Head of caudate nucleus (tissue), 42 donors: ENCODE measurements at regions not wholly inside any gene's neighbourhood (a gene's known extent, or its start where the extent isn't known, plus 50 kb on each side); places are given as distances from the start of the nearest gene placed in this dataset.

Experiments used
- DNase-seq, 42 donors: peaks; one replicate each; pipeline versions ENCODE4 v3.0.0 to v3.0.0-alpha.2; 2020 to 2021; ENCODE audit warnings: mixed read lengths in 7 of 42
- intact Hi-C: fragments of 100-400 bp; cut with DNase I; formaldehyde crosslinking; loops from one replicate; pipeline ENCODE4 v1.15.0; 2022

DNA sequence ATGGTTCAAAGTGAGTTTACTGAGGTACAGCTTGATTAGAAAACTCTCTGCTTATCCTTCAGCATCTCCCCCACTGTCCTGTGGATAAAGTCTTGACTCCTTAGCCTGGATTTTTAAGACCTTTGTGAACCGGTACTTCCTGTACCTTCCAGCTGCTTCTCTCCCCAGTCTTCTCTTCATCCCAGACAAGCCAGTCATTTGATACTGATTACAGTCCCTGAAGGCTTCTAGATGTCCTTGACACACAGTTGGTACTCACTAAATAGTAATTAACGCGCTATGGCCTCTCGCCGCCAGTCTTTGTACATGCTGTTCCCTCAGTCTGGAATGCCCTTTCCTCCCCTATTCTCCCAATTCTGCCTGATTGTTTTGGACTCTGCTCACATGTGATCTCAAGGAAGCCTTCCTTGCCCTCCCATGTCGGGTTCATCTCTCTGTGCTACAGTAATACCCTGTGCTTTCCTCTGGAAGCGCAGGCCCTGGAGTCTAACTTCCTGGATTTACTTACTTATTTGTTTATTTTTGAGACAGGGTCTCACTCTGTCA lies 50.6 kb upstream of the PTGR2 start:
- no peak for DNase-seq
- intact Hi-C loops = no loop called here

- intact Hi-C loops = no loop called here
- no peak for DNase-seq
Measured at GRCh38 chr14:73797543-73798265, 53.9 kb upstream of the PTGR2 start.

- no peak for DNase-seq
- intact Hi-C loops = no loop called here
Measured at GRCh38 chr14:73796893-73797542, 54.6 kb upstream of the PTGR2 start.

DNA sequence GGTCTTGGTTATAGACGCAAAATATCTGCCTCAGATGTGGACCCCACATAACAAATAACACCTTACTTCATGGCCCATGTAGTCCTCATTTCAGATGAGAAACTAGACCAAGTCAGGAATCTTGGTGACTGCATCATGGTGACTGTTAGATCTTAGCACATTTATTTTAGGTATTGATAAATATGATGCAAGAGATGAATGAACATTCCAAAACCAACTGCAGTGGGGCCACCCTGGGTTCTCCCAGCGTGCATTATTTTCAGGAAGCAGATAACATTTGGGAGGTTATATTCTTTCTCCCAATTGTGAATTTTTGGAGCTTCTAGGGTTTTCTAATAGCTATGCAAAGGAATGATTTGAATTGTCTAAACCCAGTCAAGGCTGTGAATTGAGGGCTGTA lies 55.2 kb upstream of the PTGR2 start:
- intact Hi-C loops = no loop called here
- DNase-seq = no peak

DNA sequence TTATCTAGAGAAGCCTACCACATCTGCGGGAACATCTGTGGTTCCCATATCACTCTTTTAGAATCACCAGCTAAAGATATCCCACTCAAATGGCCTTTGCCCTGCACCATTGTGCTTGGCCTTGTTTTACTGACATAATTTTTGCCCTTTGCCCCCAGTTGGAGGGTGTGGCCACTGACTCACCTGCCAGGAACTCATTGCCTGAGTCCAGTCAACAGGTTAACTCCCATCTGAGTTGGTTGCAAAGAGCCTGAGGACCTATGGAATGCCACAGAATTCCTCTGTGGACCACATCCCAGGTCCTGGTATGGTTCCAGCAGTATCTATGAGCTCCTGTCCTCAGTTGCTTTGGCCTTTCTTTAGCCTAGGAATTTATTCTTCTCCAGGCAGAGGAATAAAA lies 55.7 kb upstream of the PTGR2 start:
- DNase-seq = no peak
- intact Hi-C loops = no loop called here

DNA sequence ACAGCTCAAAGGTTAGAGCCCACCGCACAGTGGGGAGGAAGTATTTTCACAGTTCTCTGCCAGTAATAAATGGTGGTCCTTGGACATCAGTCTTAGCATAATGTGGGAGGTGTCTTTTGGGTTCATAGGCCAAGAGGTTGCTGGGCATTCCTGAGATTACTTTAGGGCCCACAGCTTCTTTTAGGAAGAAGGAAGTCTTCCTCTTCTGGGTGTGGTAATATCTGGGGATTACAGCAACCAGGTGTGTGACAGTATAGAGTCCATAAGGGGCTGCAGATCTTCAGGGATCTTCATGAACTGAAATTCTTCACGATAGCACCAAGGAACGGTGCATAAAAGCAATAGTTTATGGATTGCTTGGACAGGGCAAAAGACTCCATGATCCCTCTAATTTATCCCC lies 56.2 kb upstream of the PTGR2 start:
- intact Hi-C loops = no loop called here
- no peak for DNase-seq

- DNase-seq = no peak
Measured at GRCh38 chr14:73794146-73794545, 57.5 kb upstream of the PTGR2 start.

DNA sequence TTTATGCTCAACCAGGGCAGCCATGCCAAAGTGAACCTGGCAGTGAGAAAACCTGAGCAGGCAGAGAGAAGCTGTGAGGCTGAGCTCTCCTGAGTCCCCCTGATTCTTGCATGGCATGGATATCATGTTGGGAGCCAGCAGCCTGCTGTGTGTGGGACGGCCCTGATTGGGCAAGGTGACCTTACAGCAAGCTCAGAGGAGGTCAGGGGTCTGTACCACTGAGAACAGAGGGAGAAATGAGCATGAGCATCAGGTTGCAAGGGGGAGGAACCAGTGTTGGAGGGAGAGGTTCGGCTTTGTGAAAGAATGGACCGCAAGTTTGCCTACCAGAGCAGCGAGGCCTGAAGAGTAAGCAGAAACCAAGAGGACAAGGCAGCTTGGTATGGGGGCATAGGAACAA lies 59.1 kb upstream of the PTGR2 start:
- no peak for DNase-seq
- intact Hi-C loops = no loop called here

More at GRCh38 chr14:73794146-73794545, 57.5 kb upstream of the PTGR2 start:
- intact Hi-C loops = no loop called here

DNA sequence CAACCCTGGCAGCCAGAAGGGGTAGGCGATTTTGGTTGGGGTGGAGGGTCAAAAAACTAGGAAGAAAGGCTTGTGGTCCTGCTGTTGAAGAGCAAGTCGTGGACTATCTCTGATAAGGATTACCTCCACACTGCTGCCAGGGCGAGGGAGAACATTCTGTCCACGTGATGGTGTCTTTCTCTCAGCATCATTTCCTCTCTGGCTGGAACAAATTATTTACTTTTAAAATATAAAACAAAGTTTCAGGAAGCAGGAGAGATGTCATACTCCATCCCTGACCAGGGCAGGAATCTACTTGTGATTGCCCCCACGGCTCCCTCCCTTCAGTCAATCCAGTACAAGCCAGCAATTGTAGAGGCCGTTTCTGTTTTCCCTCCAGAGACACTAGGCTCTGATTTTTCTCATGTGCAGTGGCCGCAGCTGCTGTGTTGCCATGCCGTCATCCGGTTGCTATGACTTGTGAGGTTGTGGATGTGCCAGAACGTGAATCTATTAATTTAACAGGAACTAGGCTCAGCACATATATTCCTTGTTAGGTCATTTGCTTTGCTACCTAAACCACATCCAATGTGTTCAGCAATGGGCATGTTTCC lies 61.5 kb upstream of the PTGR2 start:
- intact Hi-C loops = loop anchor here (5.0 kb wide), 1 partner anchor 38 kb away; no protein-coding TSS in a partner anchor
- DNase-seq = peak; percentile 45 to 92 (median 82)

- DNase-seq = peak in 2 of 42 donors; percentile 16 to 31
- intact Hi-C loops = loop anchor here (5.0 kb wide), 1 partner anchor 37 kb away; no protein-coding TSS in a partner anchor
Measured at GRCh38 chr14:73788701-73789551, 62.7 kb upstream of the PTGR2 start.

GRCh38 chr14:73788317-73788598 lies 63.4 kb upstream of the PTGR2 start:
- intact Hi-C loops = loop anchor here (5.0 kb wide), 1 partner anchor 36 kb away; no protein-coding TSS in a partner anchor

DNA sequence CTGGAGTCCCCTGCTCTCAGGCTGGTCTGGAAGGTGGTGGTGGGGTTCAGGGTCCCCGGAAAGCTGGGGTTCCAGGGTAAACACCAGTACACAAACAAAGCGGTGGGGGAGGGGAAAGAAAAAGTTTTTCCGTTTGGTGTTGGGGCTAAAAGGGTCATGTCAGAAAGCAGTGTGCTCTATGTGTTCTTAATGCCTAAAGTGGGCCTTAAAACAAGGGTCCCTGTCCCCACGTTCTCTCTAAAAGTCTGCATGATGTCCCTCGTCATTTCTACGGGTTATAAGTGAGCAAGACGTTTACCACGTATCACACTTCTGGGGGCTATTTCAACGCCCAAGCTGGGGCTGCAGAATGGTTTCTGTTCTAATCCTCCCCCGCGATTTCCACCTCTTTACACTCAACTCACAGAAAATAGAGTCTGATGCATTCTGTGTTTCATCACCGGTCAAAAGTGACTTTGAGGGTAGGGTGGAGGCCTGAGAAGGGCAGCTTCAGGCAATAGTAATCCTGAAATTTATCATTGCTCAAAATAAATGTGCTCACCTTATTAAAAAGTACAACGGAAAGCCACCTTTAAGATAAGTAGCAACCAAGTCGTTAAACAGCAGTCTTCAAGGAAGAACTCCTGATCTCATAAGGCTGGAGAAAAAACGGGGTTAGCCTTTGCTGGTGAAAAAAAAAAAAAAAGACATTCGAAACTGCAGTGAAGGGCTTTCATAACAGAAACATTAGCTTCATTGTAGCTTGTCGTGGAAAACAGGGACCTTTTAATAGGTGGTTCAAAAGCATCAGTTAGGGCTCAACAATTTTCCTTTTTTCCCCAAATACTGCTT lies 63.9 kb upstream of the PTGR2 start:
- intact Hi-C loops = loop anchor here (5.0 kb wide), 1 partner anchor 35 kb away; no protein-coding TSS in a partner anchor
- peak in 4 of 42 donors; percentile 21 to 27 (median 22) for DNase-seq

More at GRCh38 chr14:73788317-73788598, 63.4 kb upstream of the PTGR2 start:
- no peak for DNase-seq

DNA sequence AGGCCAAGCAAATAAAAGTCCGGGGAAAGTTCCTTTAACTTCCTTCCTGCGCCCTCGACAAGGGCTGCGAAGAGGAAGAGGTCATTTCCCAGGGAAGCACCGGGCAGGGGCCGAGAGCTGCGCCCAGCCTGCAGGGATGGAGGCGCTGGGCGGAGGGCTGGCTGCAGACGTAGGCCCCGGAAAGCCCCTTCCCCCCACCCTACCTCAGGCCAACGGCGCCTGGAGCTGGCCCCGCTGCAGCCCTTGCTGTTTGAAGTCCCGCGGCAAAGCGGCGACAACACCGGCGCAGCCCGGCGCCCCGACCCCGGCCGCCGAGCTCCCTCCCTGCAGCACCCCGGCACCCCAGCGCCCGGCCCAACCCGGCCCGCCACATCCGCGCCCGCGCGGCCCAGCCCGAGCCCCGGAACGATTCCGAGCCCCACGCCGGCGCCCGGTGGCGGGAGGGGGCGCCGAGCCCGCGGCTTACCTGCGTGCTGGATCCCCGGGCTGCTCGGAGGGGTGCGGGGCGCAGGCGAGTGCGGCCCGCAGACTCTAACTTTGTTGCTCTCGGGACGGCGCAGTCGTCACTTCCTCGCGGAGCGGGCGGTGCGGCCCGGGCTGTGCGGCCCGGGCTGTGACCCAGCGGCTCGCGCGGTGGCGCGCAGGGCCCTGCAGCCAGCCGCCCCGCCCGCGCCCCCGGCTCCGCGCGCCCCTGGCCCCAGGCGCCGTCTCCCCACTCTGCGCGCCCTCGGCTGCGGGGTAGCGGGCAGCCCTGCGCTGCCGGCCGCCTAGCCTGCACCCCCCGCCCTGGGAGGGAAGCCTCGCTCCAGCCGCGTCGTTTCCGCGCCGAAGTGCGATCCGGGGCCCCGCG lies 64.8 kb upstream of the PTGR2 start:
- intact Hi-C loops = loop anchor here (5.0 kb wide), 1 partner anchor 35 kb away; no protein-coding TSS in a partner anchor
- peak; percentile 40 to 89 (median 80) for DNase-seq

DNA sequence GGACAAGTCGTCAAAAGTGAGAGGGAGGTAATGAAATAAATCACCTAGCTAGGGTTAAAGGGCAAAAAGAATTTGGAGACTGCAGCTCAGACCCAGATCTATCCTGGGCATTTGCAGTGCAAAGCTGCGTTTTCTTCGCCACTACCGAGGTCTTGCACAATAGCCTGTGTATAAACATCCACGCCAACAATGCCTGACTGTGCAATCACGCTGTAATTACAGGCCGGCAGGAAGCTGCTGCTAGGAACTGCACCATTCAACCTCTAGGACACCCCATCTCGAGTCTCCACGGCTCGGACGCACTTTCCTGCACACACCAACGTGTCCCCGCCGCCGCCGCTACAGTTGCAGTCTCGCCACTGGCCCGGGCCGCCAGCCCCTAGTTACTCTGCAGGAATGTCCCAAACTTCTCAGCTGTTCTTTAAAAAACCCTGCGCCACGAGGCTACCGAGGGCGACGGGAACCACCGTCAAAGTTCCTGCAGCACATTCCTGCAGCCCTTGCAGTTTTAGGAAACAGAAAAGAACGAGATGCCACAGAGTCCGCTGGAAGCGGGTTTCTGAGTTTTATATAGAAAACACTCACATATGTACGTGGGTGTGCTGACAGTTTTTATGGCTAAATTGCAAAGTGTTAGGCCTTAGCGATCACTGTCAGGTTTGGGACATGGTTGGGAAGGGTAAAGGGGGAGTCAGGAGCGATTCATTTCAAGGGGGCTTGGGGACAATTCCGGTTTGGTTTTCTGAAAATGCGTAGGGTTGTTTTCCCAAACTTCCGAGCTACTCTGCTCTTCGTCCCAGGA lies 65.6 kb upstream of the PTGR2 start:
- DNase-seq = peak; percentile 40 to 83 (median 66)
- intact Hi-C loops = loop anchor here (2.0 to 5.0 kb wide), 2 partner anchors 25 to 34 kb away; a partner anchor contains a TSS

- DNase-seq = no peak
Measured at GRCh38 chr14:73785336-73785833, 66.2 kb upstream of the PTGR2 start.

DNA sequence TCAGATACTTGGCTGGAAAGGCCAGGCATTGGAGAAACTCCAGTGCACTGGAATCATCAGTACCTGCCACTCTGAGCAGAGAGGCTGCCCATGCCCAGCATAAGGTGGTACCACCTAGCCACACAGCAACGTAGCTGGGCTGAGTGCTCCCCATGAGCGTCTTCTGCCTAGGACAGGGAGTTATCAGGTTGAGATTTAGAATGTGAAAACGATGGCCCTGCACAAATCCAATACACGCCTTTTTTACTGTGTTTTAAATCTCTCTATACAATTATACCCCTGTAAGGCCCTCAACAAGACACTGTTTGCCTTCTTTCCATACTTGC lies 66.7 kb upstream of the PTGR2 start:
- no peak for DNase-seq
- intact Hi-C loops = loop anchor here (2.0 to 5.0 kb wide), 2 partner anchors 24 to 33 kb away; a partner anchor contains a TSS

More at GRCh38 chr14:73785336-73785833, 66.2 kb upstream of the PTGR2 start:
- intact Hi-C loops = loop anchor here (2.0 to 5.0 kb wide), 2 partner anchors 25 to 33 kb away; a partner anchor contains a TSS
